ENCODE measurements at regions not wholly inside any gene's neighbourhood (a gene's known extent, or its start where the extent isn't known, plus 50 kb on each side); places are given as distances from the start of the nearest gene placed in this dataset.

GRCh38 chr1:8206391-8206790 lies 111.5 kb upstream of the SLC45A1 start:
- no peaks in the 10 kb centered on the region for H3K36me3 ChIP-seq
- H3K27me3 ChIP-seq: no peaks in the 10 kb centered on the region
- no peaks in the 10 kb centered on the region for H3K4me1 ChIP-seq
- no peaks in the 10 kb centered on the region for H4K20me1 ChIP-seq
- H3K27ac ChIP-seq: no peak overlapping the region
- no peaks in the 10 kb centered on the region for H3K9me3 ChIP-seq
- H3K9ac ChIP-seq: no peak overlapping the region
- TF ChIP-seq Cebpa-rat (IDR thresholded peaks at IDR 0.05): no peak
- no peak overlapping the region for H3K4me3 ChIP-seq
- no peak overlapping the region for H3K4me2 ChIP-seq

GRCh38 chr1:8205771-8206170 lies 112.1 kb upstream of the SLC45A1 start:
- no peaks in the 10 kb centered on the region for H4K20me1 ChIP-seq
- TF ChIP-seq Cebpa-rat (IDR thresholded peaks at IDR 0.05): no peak
- no peaks in the 10 kb centered on the region for H3K27me3 ChIP-seq
- no peak overlapping the region for H3K9ac ChIP-seq
- no peaks in the 10 kb centered on the region for H3K36me3 ChIP-seq
- no peak overlapping the region for H3K4me2 ChIP-seq
- no peaks in the 10 kb centered on the region for H3K4me1 ChIP-seq
- H3K9me3 ChIP-seq: no peaks in the 10 kb centered on the region
- H3K4me3 ChIP-seq: no peak overlapping the region
- no peak overlapping the region for H3K27ac ChIP-seq

- Histone ChIP-seq H3K4me3 (no peak overlapping the region), H3K9ac (no peak overlapping the region), H3K4me1 (no peaks in the 10 kb centered on the region), H3K4me2 (no peak overlapping the region), H3K27me3 (no peaks in the 10 kb centered on the region), H3K9me3 (no peaks in the 10 kb centered on the region), H3K36me3 (no peaks in the 10 kb centered on the region), H3K27ac (no peak overlapping the region), H4K20me1 (no peaks in the 10 kb centered on the region)
- no peak for TF ChIP-seq Cebpa-rat (IDR thresholded peaks at IDR 0.05)
Measured at GRCh38 chr1:8204826-8205225, 113.1 kb upstream of the SLC45A1 start.

DNA sequence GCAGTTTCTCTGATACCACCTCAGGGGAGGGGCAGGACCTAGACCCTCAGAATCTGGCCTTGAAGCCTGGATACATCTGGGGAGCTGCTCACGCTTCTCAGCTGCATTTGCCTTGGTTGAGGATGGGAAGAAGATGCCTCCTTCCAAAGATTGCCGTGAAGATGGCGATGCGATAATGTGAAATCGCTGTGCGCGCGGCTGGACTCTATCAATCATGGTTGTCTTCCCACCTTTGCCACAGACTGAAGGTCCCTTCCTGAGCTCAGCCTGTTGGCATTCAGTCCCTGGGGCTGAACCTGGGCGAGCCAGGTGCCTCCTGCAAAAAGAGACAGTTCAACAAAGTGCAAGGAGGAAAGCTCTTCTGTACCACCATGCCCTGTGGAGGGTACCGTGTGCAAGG lies 114.4 kb upstream of the SLC45A1 start:
- H4K20me1 ChIP-seq: no peaks in the 10 kb centered on the region
- TF ChIP-seq Cebpa-rat (IDR thresholded peaks at IDR 0.05): no peak

DNA sequence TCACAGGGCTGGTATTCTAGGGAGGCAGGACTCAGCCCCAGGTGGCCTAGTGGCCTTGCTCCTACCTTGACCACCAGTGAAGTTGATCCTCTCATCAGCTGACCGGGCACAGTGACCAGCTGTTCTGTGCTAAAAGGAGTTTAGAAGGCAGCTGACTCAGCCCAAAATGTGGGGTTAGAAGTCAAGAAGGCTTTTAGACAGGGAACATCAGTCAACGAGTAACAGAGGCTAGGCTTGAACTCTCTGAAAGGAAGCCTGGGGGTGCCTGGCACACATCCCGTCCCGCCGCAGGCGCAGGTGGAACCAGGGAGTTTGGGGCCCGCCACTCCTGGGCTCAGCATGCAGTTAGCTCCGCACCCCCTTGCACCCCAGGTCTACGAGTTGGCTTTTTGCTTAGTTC lies 114.9 kb upstream of the SLC45A1 start:
- Histone ChIP-seq H3K27ac (no peak overlapping the region), H3K27me3 (no peaks in the 10 kb centered on the region), H4K20me1 (no peaks in the 10 kb centered on the region), H3K4me3 (no peak overlapping the region), H3K9ac (no peak overlapping the region), H3K4me1 (no peaks in the 10 kb centered on the region), H3K36me3 (no peaks in the 10 kb centered on the region), H3K9me3 (no peaks in the 10 kb centered on the region), H3K4me2 (no peak overlapping the region)
- no peak for TF ChIP-seq Cebpa-rat (IDR thresholded peaks at IDR 0.05)

More for the DNA sequence above, 114.4 kb upstream of the SLC45A1 start:
- H3K9ac ChIP-seq: no peak overlapping the region
- no peak overlapping the region for H3K27ac ChIP-seq
- H3K4me3 ChIP-seq: no peak overlapping the region
- H3K4me1 ChIP-seq: no peaks in the 10 kb centered on the region
- H3K4me2 ChIP-seq: no peak overlapping the region
- H3K36me3 ChIP-seq: no peaks in the 10 kb centered on the region
- no peaks in the 10 kb centered on the region for H3K27me3 ChIP-seq
- no peaks in the 10 kb centered on the region for H3K9me3 ChIP-seq

DNA sequence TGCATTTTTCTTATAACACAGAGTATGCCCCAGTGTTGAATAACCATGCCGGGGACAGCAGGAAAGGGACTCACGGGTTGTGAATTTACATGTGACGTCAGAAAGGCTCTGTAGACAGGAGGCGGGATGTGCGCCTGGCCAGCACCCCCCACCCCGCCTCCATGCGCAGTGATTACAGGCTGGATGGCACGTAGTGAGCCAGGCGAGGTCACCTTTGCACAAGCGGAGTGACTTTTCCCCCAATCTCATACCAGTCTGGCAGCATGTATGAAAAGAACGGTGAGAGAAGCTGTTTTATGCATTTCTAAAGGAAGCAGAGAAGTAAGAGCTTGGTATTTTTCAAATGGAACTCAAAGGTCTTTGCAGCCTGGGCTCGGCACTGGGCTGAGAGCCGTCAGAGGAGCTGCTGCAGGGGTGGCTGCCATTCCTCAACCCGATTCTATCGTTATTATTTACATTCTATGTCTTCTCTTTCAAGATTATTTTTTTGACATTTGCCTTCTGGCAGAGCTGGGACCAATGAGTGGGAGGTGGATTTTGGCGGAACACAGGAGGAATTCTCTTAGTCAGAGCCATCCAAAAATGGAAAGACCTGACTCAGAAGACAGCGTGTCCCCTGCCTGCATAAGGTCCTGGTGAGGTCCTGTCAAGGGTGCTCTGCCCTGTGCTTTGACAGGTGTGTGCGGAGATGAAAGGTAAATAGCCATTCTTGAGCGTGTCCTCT lies 115.6 kb upstream of the SLC45A1 start:
- Histone ChIP-seq H3K27ac (no peak overlapping the region), H3K4me3 (no peak overlapping the region), H3K27me3 (no peaks in the 10 kb centered on the region), H3K36me3 (no peaks in the 10 kb centered on the region), H3K4me2 (no peak overlapping the region), H3K4me1 (no peaks in the 10 kb centered on the region), H4K20me1 (no peaks in the 10 kb centered on the region), H3K9ac (no peak overlapping the region), H3K9me3 (no peaks in the 10 kb centered on the region)
- TF ChIP-seq Cebpa-rat (IDR thresholded peaks at IDR 0.05): no peak

GRCh38 chr1:8201331-8201861 lies 116.5 kb upstream of the SLC45A1 start:
- H3K4me1 ChIP-seq: no peaks in the 10 kb centered on the region
- H4K20me1 ChIP-seq: no peaks in the 10 kb centered on the region
- no peaks in the 10 kb centered on the region for H3K27me3 ChIP-seq
- no peaks in the 10 kb centered on the region for H3K9me3 ChIP-seq
- no peak overlapping the region for H3K4me2 ChIP-seq
- no peak overlapping the region for H3K9ac ChIP-seq
- H3K4me3 ChIP-seq: no peak overlapping the region
- no peak overlapping the region for H3K27ac ChIP-seq
- no peaks in the 10 kb centered on the region for H3K36me3 ChIP-seq
- no peak for TF ChIP-seq Cebpa-rat (IDR thresholded peaks at IDR 0.05)

DNA sequence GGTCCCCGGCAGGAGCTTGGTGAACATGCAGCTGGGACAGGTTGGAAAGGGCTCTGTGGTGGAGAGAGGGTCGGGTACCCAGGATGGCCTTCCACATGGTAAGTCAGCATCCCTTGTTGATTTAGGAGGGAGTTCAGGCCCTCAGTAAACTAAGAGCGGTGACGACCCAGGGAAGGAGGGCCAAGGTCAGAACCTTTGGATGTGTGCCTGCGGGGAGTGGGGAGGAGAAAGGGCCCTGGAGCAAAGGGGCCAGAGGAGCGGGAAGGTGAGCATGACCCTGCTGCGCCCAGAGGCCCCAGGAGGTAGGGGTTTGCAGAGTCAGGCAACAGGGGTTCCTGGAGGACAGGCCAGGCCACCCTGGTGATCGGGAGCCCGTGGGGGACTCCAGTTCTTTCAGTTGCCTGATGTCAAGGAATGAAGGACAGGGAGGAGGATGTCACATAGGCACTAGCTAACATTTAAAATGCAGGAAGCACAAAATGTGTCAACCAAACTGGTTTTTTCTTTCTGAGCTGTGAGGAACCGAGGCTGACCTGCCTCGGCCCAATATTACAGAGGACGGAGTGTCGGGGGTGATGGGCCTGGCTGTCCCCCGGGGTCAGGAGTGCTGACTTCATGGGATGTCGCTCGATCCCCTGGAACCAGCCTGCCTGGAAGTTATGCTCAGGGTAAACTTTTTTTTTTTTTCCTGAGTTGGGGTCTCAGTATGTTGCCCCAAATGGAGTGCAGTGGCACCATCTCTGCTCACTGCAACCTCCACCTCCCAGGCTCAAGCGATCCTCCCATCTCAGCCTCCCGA lies 117.4 kb upstream of the SLC45A1 start:
- no peaks in the 10 kb centered on the region for H3K4me1 ChIP-seq

GRCh38 chr1:8198522-8198921 lies 119.4 kb upstream of the SLC45A1 start:
- Histone ChIP-seq H3K4me3 (no peak overlapping the region), H3K9ac (no peak overlapping the region), H4K20me1 (no peaks in the 10 kb centered on the region), H3K27me3 (no peaks in the 10 kb centered on the region), H3K9me3 (no peaks in the 10 kb centered on the region), H3K4me2 (no peak overlapping the region), H3K27ac (no peak overlapping the region), H3K4me1 (peaks cover 11% of the 10 kb centered on the region), H3K36me3 (no peaks in the 10 kb centered on the region)
- TF ChIP-seq Cebpa-rat (IDR thresholded peaks at IDR 0.05): no peak

More for the DNA sequence above, 117.4 kb upstream of the SLC45A1 start:
- Histone ChIP-seq H3K27me3 (no peaks in the 10 kb centered on the region), H4K20me1 (no peaks in the 10 kb centered on the region), H3K36me3 (no peaks in the 10 kb centered on the region), H3K4me3 (no peak overlapping the region), H3K27ac (no peak overlapping the region), H3K4me2 (no peak overlapping the region), H3K9me3 (no peaks in the 10 kb centered on the region), H3K9ac (no peak overlapping the region)
- no peak for TF ChIP-seq Cebpa-rat (IDR thresholded peaks at IDR 0.05)

Data from BLaER1 (cell line).